ENCODE measurements at regions not wholly inside any gene's neighbourhood (a gene's known extent, or its start where the extent isn't known, plus 50 kb on each side); places are given as distances from the start of the nearest gene placed in this dataset.

- H3K36me3 Mint-ChIP-seq (ENCODE audit: low read depth) = no peaks in the 10 kb centered on the region
- DNase-seq (no peak), ATAC-seq (no peak)
- H3K4me3 Mint-ChIP-seq = no peak overlapping the region
- H3K9me3 Mint-ChIP-seq = no peaks in the 10 kb centered on the region
- no peak overlapping the region for H3K27ac Mint-ChIP-seq
- H3K27me3 Mint-ChIP-seq = peaks cover 9% of the 10 kb centered on the region
- no peaks in the 10 kb centered on the region for H3K4me1 Mint-ChIP-seq
These were observed 230.6 kb downstream of the FOXL1 start for GRCh38 chr16:86808863-86809444.

- no peaks in the 10 kb centered on the region for H3K36me3 Mint-ChIP-seq (ENCODE audit: low read depth)
- DNase-seq = no peak
- no peak overlapping the region for H3K27ac Mint-ChIP-seq
- no peak overlapping the region for H3K4me3 Mint-ChIP-seq
- H3K4me1 Mint-ChIP-seq = no peaks in the 10 kb centered on the region
- ATAC-seq = no peak
- H3K9me3 Mint-ChIP-seq = no peaks in the 10 kb centered on the region
- peaks cover 9% of the 10 kb centered on the region for H3K27me3 Mint-ChIP-seq
These were observed 231.2 kb downstream of the FOXL1 start for GRCh38 chr16:86809458-86809955.

GRCh38 chr16:86810062-86810461 is 231.7 kb downstream of the FOXL1 start:
- DNase-seq (no peak), ATAC-seq (no peak)
- Mint-ChIP-seq H3K36me3 (ENCODE audit: low read depth) (no peaks in the 10 kb centered on the region), H3K27ac (no peak overlapping the region), H3K27me3 (peaks cover 9% of the 10 kb centered on the region), H3K4me1 (no peaks in the 10 kb centered on the region), H3K4me3 (no peak overlapping the region), H3K9me3 (no peaks in the 10 kb centered on the region)

GRCh38 chr16:86812363-86812970 is 234.1 kb downstream of the FOXL1 start:
- H3K4me3 Mint-ChIP-seq = no peak overlapping the region
- no peak for DNase-seq
- no peak overlapping the region for H3K27ac Mint-ChIP-seq
- H3K4me1 Mint-ChIP-seq = no peaks in the 10 kb centered on the region
- peaks cover 8% of the 10 kb centered on the region for H3K27me3 Mint-ChIP-seq
- no peak for ATAC-seq
- no peaks in the 10 kb centered on the region for H3K9me3 Mint-ChIP-seq
- no peaks in the 10 kb centered on the region for H3K36me3 Mint-ChIP-seq (ENCODE audit: low read depth)

- no peaks in the 10 kb centered on the region for H3K4me1 Mint-ChIP-seq
- no peak overlapping the region for H3K4me3 Mint-ChIP-seq
- H3K36me3 Mint-ChIP-seq (ENCODE audit: low read depth) = no peaks in the 10 kb centered on the region
- H3K9me3 Mint-ChIP-seq = no peaks in the 10 kb centered on the region
- DNase-seq (no peak), ATAC-seq (no peak)
- H3K27me3 Mint-ChIP-seq = peaks cover 8% of the 10 kb centered on the region
- H3K27ac Mint-ChIP-seq = no peak overlapping the region
These were observed 235.9 kb downstream of the FOXL1 start for GRCh38 chr16:86814256-86814655.

GRCh38 chr16:86816930-86817625 is 238.7 kb downstream of the FOXL1 start:
- Mint-ChIP-seq H3K36me3 (ENCODE audit: low read depth) (no peaks in the 10 kb centered on the region), H3K27me3 (peaks cover 9% of the 10 kb centered on the region), H3K27ac (no peak overlapping the region), H3K9me3 (no peaks in the 10 kb centered on the region), H3K4me3 (no peak overlapping the region), H3K4me1 (no peaks in the 10 kb centered on the region)
- ATAC-seq (no peak), DNase-seq (no peak)

GRCh38 chr16:86818671-86819532 is 240.6 kb downstream of the FOXL1 start:
- ATAC-seq (no peak), DNase-seq (no peak)
- H3K27me3 Mint-ChIP-seq = peaks cover 19% of the 10 kb centered on the region

GRCh38 chr16:86819533-86819892 is 241.2 kb downstream of the FOXL1 start:
- Mint-ChIP-seq H3K27me3 (peaks cover 19% of the 10 kb centered on the region), H3K4me1 (no peaks in the 10 kb centered on the region), H3K9me3 (no peaks in the 10 kb centered on the region), H3K4me3 (no peak overlapping the region), H3K27ac (no peak overlapping the region), H3K36me3 (ENCODE audit: low read depth) (no peaks in the 10 kb centered on the region)
- no peak for DNase-seq
- no peak for ATAC-seq

More at GRCh38 chr16:86818671-86819532, 240.6 kb downstream of the FOXL1 start:
- no peak overlapping the region for H3K27ac Mint-ChIP-seq
- no peaks in the 10 kb centered on the region for H3K36me3 Mint-ChIP-seq (ENCODE audit: low read depth)
- no peak overlapping the region for H3K4me3 Mint-ChIP-seq
- no peaks in the 10 kb centered on the region for H3K4me1 Mint-ChIP-seq
- no peaks in the 10 kb centered on the region for H3K9me3 Mint-ChIP-seq

GRCh38 chr16:86821895-86822294 is 243.5 kb downstream of the FOXL1 start:
- no peaks in the 10 kb centered on the region for H3K9me3 Mint-ChIP-seq
- peaks cover 35% of the 10 kb centered on the region for H3K27me3 Mint-ChIP-seq
- H3K4me1 Mint-ChIP-seq = no peaks in the 10 kb centered on the region
- ATAC-seq (no peak), DNase-seq (no peak)
- H3K36me3 Mint-ChIP-seq (ENCODE audit: low read depth) = no peaks in the 10 kb centered on the region
- no peak overlapping the region for H3K4me3 Mint-ChIP-seq
- H3K27ac Mint-ChIP-seq = no peak overlapping the region

GRCh38 chr16:86823125-86823524 is 244.8 kb downstream of the FOXL1 start:
- no peak for DNase-seq
- ATAC-seq = no peak
- Mint-ChIP-seq H3K4me3 (no peak overlapping the region), H3K36me3 (ENCODE audit: low read depth) (no peaks in the 10 kb centered on the region), H3K9me3 (no peaks in the 10 kb centered on the region), H3K4me1 (no peaks in the 10 kb centered on the region), H3K27ac (no peak overlapping the region), H3K27me3 (peaks cover 42% of the 10 kb centered on the region)

- DNase-seq (no peak), ATAC-seq (no peak)
- H3K4me1 Mint-ChIP-seq = no peaks in the 10 kb centered on the region
- H3K27ac Mint-ChIP-seq = no peak overlapping the region
- H3K27me3 Mint-ChIP-seq = peaks cover 50% of the 10 kb centered on the region
- H3K4me3 Mint-ChIP-seq = no peak overlapping the region
- no peaks in the 10 kb centered on the region for H3K9me3 Mint-ChIP-seq
- H3K36me3 Mint-ChIP-seq (ENCODE audit: low read depth) = no peaks in the 10 kb centered on the region
These were observed 245.7 kb downstream of the FOXL1 start for GRCh38 chr16:86823888-86824671.

GRCh38 chr16:86824751-86825296 is 246.5 kb downstream of the FOXL1 start:
- no peaks in the 10 kb centered on the region for H3K36me3 Mint-ChIP-seq (ENCODE audit: low read depth)
- H3K4me1 Mint-ChIP-seq = no peaks in the 10 kb centered on the region
- no peaks in the 10 kb centered on the region for H3K9me3 Mint-ChIP-seq
- no peak for DNase-seq
- no peak overlapping the region for H3K27ac Mint-ChIP-seq
- H3K27me3 Mint-ChIP-seq = peaks cover 50% of the 10 kb centered on the region
- ATAC-seq = no peak
- no peak overlapping the region for H3K4me3 Mint-ChIP-seq

- DNase-seq (no peak), ATAC-seq (no peak)
- no peak overlapping the region for H3K4me3 Mint-ChIP-seq
- H3K4me1 Mint-ChIP-seq = no peaks in the 10 kb centered on the region
- no peak overlapping the region for H3K27ac Mint-ChIP-seq
- no peaks in the 10 kb centered on the region for H3K36me3 Mint-ChIP-seq (ENCODE audit: low read depth)
- H3K27me3 Mint-ChIP-seq = peaks cover 50% of the 10 kb centered on the region
- H3K9me3 Mint-ChIP-seq = no peaks in the 10 kb centered on the region
These were observed 247.3 kb downstream of the FOXL1 start for GRCh38 chr16:86825631-86826030.

- no peak for DNase-seq
- H3K27me3 Mint-ChIP-seq = peaks cover 48% of the 10 kb centered on the region
- H3K9me3 Mint-ChIP-seq = no peaks in the 10 kb centered on the region
- H3K4me1 Mint-ChIP-seq = no peaks in the 10 kb centered on the region
- H3K27ac Mint-ChIP-seq = no peak overlapping the region
- ATAC-seq = no peak
- H3K4me3 Mint-ChIP-seq = no peak overlapping the region
- H3K36me3 Mint-ChIP-seq (ENCODE audit: low read depth) = no peaks in the 10 kb centered on the region
These were observed 248.6 kb downstream of the FOXL1 start for GRCh38 chr16:86826941-86827340.

All from activated naive CD8-positive, alpha-beta T cell treated with anti-CD3 and anti-CD28 coated beads, Interleukin-2, amount 50 U/mL, for 24 hours (primary cell).